DND-41 (cell line): ENCODE measurements at regions not wholly inside any gene's neighbourhood (a gene's known extent, or its start where the extent isn't known, plus 50 kb on each side); places are given as distances from the start of the nearest gene placed in this dataset.

Experiments used
- EZH2 ChIP-seq: IDR thresholded peaks from 3 replicates; pipeline ENCODE4 v1.6.1; 2012; ENCODE audit warnings: borderline replicate concordance, low read depth, mild to moderate bottlenecking, moderate library complexity, low read length, inconsistent platforms; ENCODE audit not compliant: severe bottlenecking
- TF ChIP-seq, protein P1 (sequence below): IDR thresholded peaks from 2 replicates; pipeline ENCODE4 v1.5.1; 2012; ENCODE audit warnings: borderline replicate concordance, low read length, moderate library complexity, mild to moderate bottlenecking; ENCODE audit not compliant: poor library complexity, severe bottlenecking; ENCODE audit errors: extremely low read depth

DNA sequence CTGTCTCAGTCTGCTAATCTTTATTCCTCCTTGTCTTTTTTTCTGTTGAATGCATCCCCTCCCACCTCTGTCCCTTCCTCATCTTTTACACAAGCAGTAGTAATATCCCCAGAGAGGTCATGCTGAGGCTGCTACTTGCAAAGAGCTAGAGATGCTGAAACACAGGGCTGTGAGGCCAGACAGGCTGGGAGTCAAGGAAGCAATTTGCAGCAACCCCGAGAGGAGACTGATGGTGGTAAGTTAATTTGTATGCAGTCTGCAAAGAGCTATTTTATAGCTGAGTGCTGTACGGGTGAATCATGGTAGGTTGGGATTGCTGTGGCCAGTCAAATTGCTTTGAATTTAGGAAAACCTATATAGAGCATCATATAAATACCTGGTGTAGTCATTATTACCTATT is 90.2 kb upstream of the SLC24A2 start:
- TF ChIP-seq, protein P1, sequence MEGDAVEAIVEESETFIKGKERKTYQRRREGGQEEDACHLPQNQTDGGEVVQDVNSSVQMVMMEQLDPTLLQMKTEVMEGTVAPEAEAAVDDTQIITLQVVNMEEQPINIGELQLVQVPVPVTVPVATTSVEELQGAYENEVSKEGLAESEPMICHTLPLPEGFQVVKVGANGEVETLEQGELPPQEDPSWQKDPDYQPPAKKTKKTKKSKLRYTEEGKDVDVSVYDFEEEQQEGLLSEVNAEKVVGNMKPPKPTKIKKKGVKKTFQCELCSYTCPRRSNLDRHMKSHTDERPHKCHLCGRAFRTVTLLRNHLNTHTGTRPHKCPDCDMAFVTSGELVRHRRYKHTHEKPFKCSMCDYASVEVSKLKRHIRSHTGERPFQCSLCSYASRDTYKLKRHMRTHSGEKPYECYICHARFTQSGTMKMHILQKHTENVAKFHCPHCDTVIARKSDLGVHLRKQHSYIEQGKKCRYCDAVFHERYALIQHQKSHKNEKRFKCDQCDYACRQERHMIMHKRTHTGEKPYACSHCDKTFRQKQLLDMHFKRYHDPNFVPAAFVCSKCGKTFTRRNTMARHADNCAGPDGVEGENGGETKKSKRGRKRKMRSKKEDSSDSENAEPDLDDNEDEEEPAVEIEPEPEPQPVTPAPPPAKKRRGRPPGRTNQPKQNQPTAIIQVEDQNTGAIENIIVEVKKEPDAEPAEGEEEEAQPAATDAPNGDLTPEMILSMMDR, result no peak
- no peak for TF ChIP-seq EZH2
